Bronchial epithelial cell (primary cell): ENCODE measurements at regions not wholly inside any gene's neighbourhood (a gene's known extent, or its start where the extent isn't known, plus 50 kb on each side); places are given as distances from the start of the nearest gene placed in this dataset.

Experiments used
- DNase-seq: peaks from one replicate; pipeline ENCODE4 v3.0.0-alpha.2; 2010; ENCODE audit warnings: low read depth
- FAIRE-seq: peaks from 2 replicates; lab custom pipeline; 2011; peaks lifted over from hg19 to GRCh38; lab: Jason Lieb, UNC
- H3K27me3 ChIP-seq: 2 replicates; pipeline ENCODE4 v1.5.1; 2011; ENCODE audit warnings: low read length; ENCODE audit not compliant: control insufficient read depth, insufficient read depth
- H3K36me3 ChIP-seq: 2 replicates; pipeline ENCODE4 v1.5.1; 2011; ENCODE audit warnings: low read length; ENCODE audit not compliant: control insufficient read depth, insufficient read depth
- H3K4me3 ChIP-seq: 2 replicates; pipeline ENCODE4 v1.5.1; 2011; ENCODE audit warnings: mild to moderate bottlenecking, low read depth, low read length, control low read depth
- TF ChIP-seq, protein P1 (sequence below): IDR thresholded peaks from 2 replicates; pipeline ENCODE4 v1.5.1; 2011; ENCODE audit warnings: mild to moderate bottlenecking, moderate library complexity, low read length, control low read depth, inconsistent platforms; ENCODE audit not compliant: insufficient read depth, severe bottlenecking

DNA sequence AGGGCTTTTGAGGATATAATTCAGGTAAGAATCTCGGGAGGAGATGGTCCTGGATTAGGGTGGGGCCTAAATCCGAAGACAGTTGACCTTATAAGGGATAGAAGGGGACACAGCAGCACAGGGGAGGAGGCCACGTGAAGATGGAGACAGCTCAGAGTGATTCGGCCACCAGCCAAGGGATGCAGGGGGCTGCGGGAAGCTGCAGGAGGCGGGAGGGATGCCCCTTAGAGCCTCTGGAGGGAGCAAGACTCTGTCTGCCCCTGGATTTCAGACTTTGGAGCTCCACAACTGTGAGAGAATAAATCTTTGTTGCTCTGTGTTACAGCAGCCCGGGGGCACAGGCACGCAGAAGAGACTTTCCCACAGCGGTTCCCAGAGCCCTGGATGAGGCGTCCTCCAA is 143.7 kb downstream of the ASB1 start:
- FAIRE-seq (no peak), DNase-seq (no peak)
- TF ChIP-seq, protein P1, sequence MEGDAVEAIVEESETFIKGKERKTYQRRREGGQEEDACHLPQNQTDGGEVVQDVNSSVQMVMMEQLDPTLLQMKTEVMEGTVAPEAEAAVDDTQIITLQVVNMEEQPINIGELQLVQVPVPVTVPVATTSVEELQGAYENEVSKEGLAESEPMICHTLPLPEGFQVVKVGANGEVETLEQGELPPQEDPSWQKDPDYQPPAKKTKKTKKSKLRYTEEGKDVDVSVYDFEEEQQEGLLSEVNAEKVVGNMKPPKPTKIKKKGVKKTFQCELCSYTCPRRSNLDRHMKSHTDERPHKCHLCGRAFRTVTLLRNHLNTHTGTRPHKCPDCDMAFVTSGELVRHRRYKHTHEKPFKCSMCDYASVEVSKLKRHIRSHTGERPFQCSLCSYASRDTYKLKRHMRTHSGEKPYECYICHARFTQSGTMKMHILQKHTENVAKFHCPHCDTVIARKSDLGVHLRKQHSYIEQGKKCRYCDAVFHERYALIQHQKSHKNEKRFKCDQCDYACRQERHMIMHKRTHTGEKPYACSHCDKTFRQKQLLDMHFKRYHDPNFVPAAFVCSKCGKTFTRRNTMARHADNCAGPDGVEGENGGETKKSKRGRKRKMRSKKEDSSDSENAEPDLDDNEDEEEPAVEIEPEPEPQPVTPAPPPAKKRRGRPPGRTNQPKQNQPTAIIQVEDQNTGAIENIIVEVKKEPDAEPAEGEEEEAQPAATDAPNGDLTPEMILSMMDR = no peak
- H3K4me3 ChIP-seq = no peak overlapping the region
- no peaks in the 10 kb centered on the region for H3K27me3 ChIP-seq
- no peaks in the 10 kb centered on the region for H3K36me3 ChIP-seq

DNA sequence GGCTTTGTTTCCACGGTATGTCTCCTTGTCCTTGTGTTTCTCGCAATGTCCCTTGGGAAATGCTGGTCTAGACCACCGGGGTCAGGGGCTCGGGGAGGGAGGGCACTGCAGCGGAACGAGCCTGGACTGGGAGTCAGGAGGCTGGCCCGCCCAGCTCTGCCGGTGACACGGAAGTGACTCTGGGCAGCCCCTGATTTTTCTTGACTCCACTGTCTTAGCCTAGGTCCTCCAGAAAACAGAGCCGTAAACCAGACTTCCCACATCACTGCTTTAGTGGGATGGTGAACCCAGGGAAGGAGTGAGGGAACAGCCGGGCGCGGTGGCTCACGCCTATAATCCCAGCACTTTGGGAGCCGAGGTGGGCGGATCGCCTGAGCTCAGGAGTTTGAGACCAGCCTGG is 144.2 kb downstream of the ASB1 start:
- DNase-seq (no peak), FAIRE-seq (no peak)
- Histone ChIP-seq H3K36me3 (no peaks in the 10 kb centered on the region), H3K27me3 (no peaks in the 10 kb centered on the region), H3K4me3 (no peak overlapping the region)
- TF ChIP-seq, protein P1 = no peak

DNA sequence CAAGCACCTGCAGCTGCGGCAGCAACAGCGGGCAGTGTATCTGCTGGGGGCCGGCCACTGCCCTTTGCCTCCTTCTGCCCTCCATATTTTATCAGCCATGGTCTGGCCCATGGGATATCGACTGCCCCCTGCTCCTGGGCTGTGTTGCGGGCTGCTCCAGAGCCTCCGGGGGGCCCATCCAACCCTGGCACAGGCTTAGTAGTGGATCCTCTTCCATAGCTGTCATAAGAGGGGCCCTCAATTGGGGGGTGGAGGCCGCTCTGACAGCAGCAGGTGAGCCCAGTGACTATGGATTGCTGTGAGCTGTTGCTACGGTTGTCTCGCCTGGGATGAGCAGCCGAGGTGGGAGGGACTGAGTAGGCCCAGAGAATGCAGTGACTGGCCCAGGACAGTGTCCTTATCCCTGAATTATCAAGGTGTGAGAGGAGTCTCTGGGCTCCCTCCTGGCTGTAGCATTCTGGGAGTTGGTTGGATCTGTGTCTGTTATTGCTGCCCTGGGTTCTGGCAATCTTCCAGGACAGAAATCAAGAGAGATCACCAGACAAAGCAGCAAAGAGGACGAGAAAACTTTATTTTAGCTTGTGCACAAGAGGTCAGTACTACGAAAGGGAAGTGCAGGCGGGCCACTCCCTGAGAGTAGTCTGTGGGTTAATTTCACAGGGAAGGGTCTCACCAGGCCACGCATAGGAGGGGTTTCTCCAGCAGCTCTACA is 145.1 kb downstream of the ASB1 start:
- H3K27me3 ChIP-seq = no peaks in the 10 kb centered on the region
- FAIRE-seq (no peak), DNase-seq (no peak)
- no peak overlapping the region for H3K4me3 ChIP-seq
- no peaks in the 10 kb centered on the region for H3K36me3 ChIP-seq
- TF ChIP-seq, protein P1 = no peak

- Histone ChIP-seq H3K27me3 (no peaks in the 10 kb centered on the region), H3K4me3 (no peak overlapping the region), H3K36me3 (no peaks in the 10 kb centered on the region)
- no peak for DNase-seq
- no peak for FAIRE-seq
- TF ChIP-seq, protein P1 = peak; percentile 59
Measured at GRCh38 chr2:238573065-238573778, 146.5 kb downstream of the ASB1 start.

GRCh38 chr2:238573916-238574315 is 147.2 kb downstream of the ASB1 start:
- Histone ChIP-seq H3K36me3 (no peaks in the 10 kb centered on the region), H3K4me3 (no peak overlapping the region), H3K27me3 (no peaks in the 10 kb centered on the region)
- FAIRE-seq = no peak
- TF ChIP-seq, protein P1 = no peak
- DNase-seq = peak; percentile 39
